ENCODE measurements at regions not wholly inside any gene's neighbourhood (a gene's known extent, or its start where the extent isn't known, plus 50 kb on each side); places are given as distances from the start of the nearest gene placed in this dataset.
A peak's percentile ranks its signal among the peaks of the same experiment; 100 is the strongest.

DNA sequence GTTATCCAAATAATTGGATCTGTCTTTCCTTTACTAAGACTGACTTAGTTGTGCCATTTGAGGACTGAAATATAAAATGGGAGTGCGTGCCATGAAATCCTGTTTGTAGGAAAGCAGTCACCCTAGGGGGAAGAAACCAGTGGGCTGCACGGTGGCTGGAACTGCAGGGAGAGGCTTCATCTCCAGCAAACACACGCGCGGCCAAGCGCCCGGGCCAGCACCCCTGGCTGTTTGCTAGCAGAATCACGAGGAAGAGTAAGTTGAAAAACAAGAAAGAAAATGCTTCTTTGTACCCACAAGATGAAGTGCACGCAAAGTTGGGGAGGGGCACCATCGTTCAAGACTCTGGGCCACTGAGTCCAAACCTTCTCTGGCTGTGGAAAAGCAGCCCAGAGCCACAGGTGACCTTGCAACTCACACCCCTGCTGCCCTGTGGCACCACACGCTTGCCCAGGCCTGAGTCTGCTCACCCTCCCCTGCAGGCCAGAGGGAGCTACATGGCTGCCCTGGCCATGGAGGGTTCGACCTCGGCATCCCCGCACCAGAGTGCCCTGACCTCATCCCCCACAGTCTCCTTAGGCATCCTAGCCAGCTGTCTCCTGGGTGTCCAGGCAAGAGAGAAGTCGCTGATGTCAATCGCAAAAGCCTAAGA lies 55.2 kb downstream of the IRX2 start:
- no peak for DNase-seq (ENCODE audit: low spot score)

DNA sequence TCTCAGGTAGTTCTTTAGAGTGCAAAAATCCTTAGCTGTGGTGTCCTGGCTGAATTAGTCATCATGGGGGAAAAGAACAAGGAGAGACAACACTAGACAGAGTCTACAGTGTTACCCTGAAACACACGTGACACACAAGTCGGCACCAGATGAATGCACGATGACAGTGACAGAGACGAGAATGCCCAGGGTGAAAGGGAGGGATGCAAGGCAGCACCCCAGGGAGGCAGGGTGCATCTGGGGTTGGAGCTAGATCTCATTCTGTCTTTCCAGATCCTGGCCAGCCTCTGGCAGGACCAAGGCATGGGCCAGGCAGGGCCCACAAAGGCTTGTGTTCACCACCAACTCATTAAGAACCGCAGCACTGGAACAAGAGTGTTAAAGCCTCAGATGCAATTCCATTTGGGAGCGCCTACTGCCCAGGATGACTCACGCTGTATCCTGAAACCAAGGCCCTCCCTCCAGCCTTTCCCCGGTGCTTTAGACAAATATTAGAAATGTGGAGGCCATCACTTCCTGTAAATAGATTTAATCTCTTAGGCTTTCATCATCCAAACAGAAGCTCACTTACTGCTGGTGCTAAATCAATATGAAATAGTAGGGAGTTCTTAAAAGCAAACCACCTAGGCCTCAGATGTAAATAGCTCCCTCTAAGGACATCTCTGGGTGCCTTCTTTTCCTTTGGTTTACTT lies 56.1 kb downstream of the IRX2 start:
- DNase-seq (ENCODE audit: low spot score), result peak; percentile 99

GRCh38 chr5:2691530-2691929 lies 59.9 kb downstream of the IRX2 start:
- no peak for DNase-seq (ENCODE audit: low spot score)

GRCh38 chr5:2690293-2690692 lies 61.2 kb downstream of the IRX2 start:
- DNase-seq (ENCODE audit: low spot score), result no peak

DNA sequence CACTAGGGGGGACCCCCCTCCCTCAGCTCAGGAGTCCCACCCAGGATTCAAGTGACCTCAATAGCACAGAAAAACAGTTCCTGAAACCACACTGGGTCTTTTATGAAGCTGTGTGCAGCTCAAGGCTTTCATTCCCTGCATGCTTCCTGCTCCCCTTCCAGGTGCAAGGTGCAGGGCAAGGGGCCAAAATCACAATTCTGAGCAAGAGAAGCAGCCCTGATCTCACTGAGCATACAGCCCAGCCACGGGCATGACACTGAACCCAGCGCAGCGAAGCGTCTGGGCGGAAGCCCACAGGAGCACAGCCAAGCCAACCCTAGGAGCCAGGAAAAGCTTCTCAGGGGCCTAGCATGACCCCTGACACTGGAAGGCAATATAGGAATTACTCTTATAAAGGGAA lies 62.9 kb downstream of the IRX2 start:
- DNase-seq (ENCODE audit: low spot score), result no peak

GRCh38 chr5:2687746-2688145 lies 63.7 kb downstream of the IRX2 start:
- no peak for DNase-seq (ENCODE audit: low spot score)

- peak; percentile 87 for DNase-seq (ENCODE audit: low spot score)
These were observed 65.0 kb downstream of the IRX2 start for GRCh38 chr5:2686321-2687124.

- peak; percentile 66 for DNase-seq (ENCODE audit: low spot score)
These were observed 65.7 kb downstream of the IRX2 start for GRCh38 chr5:2685651-2686272.

- DNase-seq (ENCODE audit: low spot score), result no peak
These were observed 66.9 kb downstream of the IRX2 start for GRCh38 chr5:2684606-2685005.

DNA sequence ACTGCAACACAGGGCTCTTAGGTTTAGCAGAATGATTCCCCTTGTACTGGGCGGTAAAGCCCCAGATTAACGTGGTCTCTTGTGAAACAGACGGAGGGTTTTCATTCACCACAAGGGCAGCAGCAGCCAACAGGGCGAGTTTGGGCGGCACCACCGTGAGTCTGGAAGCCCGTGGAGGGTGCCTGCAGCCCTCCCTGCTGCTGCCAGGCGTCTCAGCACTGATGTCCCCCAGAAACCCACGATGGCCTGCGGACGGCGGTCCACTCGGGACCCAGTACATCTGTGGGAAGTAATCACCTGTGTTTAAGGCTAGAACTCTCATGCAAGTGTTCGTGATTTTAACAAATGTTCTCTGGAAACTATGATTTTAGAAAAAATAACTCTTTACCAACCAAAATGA lies 67.8 kb downstream of the IRX2 start:
- no peak for DNase-seq (ENCODE audit: low spot score)

- no peak for DNase-seq (ENCODE audit: low spot score)
These were observed 70.0 kb downstream of the IRX2 start for GRCh38 chr5:2681476-2681875.

GRCh38 chr5:2680979-2681378 lies 70.5 kb downstream of the IRX2 start:
- peak; percentile 28 for DNase-seq (ENCODE audit: low spot score)

GRCh38 chr5:2677689-2678088 lies 73.8 kb downstream of the IRX2 start:
- DNase-seq (ENCODE audit: low spot score), result no peak

- no peak for DNase-seq (ENCODE audit: low spot score)
These were observed 75.9 kb downstream of the IRX2 start for GRCh38 chr5:2675548-2675947.

GRCh38 chr5:2674456-2674855 lies 77.0 kb downstream of the IRX2 start:
- no peak for DNase-seq (ENCODE audit: low spot score)

- peak; percentile 36 for DNase-seq (ENCODE audit: low spot score)
These were observed 80.5 kb downstream of the IRX2 start for GRCh38 chr5:2670940-2671339.

DNA sequence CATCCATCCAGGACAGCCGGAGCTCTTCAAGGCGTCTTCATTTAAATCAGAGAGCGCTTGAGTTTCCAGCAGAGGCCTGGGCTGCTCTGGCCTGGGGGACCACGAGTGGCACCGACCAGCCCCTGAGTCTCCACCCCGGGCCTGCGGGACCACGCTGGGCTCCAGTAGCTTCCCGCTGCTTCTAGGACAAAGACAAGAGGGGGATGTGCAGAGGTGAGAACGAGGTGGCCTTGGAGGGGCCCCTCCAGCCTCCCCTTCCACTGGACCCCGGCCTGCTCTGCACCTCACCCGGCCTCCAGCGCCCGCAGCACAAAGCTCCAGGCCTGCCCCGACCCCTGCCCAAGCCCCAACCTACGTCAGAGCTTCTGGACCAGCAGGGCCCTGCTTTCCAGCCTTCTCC lies 81.6 kb downstream of the IRX2 start:
- DNase-seq (ENCODE audit: low spot score), result no peak

GRCh38 chr5:2669259-2669658 lies 82.2 kb downstream of the IRX2 start:
- no peak for DNase-seq (ENCODE audit: low spot score)

GRCh38 chr5:2666081-2666480 lies 85.4 kb downstream of the IRX2 start:
- DNase-seq (ENCODE audit: low spot score), result no peak

- no peak for DNase-seq (ENCODE audit: low spot score)
These were observed 88.0 kb downstream of the IRX2 start for GRCh38 chr5:2663489-2663888.

- no peak for DNase-seq (ENCODE audit: low spot score)
These were observed 91.2 kb downstream of the IRX2 start for GRCh38 chr5:2660315-2660714.

DNA sequence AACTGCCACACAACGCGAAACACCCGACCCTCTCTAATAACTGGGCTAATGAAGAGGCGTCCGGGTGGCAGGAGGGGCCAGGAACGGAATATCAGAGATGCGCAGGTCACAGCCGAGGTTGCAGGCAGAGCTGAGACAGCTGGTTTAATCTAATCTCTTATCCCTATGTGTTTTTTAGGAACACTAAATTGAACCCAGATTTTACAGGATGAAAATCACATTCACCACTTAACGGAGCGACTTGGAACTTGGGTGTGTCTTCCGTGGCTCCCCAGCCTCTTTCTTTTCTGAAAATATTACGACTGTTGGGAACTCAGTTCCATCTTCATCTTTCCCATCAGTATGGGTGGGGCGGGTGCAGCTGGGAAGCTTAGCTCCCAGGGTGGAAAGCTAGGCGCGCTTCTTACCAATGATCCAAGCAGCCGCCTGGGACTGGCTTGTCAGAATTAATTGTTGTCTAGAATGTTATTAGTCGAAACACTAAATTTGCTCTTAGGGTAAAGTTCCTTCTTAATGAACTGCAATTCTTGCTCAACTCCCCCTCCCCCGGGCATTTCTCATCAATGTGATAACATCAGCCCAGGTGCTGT lies 92.5 kb downstream of the IRX2 start:
- DNase-seq (ENCODE audit: low spot score), result no peak
